TTC549 (cell line): ENCODE measurements at regions not wholly inside any gene's neighbourhood (a gene's known extent, or its start where the extent isn't known, plus 50 kb on each side); places are given as distances from the start of the nearest gene placed in this dataset.

Experiments
- FAIRE-seq: peaks from 2 replicates; lab custom pipeline; 2012; peaks lifted over from hg19 to GRCh38; lab: Jason Lieb, UNC

DNA sequence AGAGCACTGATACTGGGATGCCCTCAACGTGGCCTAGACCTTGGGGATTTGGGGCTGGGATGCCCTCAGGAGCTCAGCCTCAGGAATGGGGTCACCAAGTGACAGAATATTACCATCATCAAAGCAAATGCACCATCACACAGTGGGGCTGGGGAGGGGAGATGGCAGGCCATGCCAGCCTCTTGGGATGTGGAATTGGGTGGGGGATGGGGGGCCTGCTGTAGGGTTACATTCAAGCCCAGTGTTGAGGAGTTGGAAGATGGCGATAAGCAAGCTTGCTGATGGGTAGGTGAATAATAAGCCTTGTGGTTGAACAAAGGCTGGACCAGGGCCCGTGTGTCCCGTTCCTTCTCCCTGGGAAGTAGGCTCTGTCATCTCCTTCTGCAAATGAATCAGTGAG, 69.1 kb upstream of the GPR12 start:
- no peak for FAIRE-seq

- FAIRE-seq = no peak
These were observed 64.0 kb upstream of the GPR12 start for GRCh38 chr13:26824581-26824980.

GRCh38 chr13:26822146-26822545, 61.6 kb upstream of the GPR12 start:
- FAIRE-seq = no peak

- FAIRE-seq = no peak
These were observed 61.1 kb upstream of the GPR12 start for GRCh38 chr13:26821672-26822071.

DNA sequence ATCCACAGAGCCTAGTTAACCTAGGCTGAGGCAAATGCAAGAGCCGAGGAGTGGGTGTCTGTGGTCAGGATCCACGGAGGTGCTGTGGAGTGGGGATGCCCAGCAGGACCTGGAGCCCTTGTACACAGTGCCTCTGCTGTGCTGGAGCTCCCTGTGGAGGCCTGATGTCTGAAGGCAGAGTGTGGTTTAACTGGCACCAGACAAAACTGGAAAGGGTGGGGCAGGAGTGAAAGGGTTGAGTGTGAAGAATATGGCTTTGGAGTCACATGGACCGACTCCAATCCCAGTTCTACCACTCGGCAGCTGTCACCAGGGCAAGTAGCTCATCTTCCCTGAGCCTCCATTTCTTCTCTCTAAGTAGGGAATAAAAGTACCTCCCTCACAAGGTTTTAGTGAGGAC, 60.3 kb upstream of the GPR12 start:
- FAIRE-seq = no peak

GRCh38 chr13:26819046-26819445, 58.5 kb upstream of the GPR12 start:
- no peak for FAIRE-seq

GRCh38 chr13:26816881-26817280, 56.3 kb upstream of the GPR12 start:
- no peak for FAIRE-seq

DNA sequence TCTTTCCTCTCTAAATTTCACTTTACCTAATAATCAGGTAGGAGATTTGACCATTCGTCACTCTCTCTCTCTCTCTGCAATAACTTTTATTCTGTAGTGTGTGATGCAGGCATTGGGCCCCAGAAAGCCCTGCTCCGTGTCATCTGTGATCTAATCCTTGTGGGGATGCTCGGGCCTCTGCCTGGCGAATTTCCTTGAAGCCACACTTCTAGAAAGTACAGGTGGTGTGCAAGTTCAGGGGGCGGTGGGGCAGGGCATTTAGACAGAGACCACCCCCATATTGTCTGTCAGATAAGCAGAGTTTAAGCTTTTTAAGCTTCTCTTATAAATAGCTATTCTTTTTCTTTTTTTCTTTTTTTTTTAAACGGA, 53.4 kb upstream of the GPR12 start:
- no peak for FAIRE-seq

- no peak for FAIRE-seq
These were observed 52.9 kb upstream of the GPR12 start for GRCh38 chr13:26813321-26813979.

- FAIRE-seq = no peak
These were observed 51.0 kb upstream of the GPR12 start for GRCh38 chr13:26811581-26811980.
